HepG2 (cell line): ENCODE measurements at regions not wholly inside any gene's neighbourhood (a gene's known extent, or its start where the extent isn't known, plus 50 kb on each side); places are given as distances from the start of the nearest gene placed in this dataset.

Experiments used
- AGO1 ChIP-seq: fragments of 200-400 bp; formaldehyde crosslinking; IDR thresholded peaks from 2 replicates; pipeline ENCODE4 v1.6.1; 2017; ENCODE audit warnings: mild to moderate bottlenecking, low read depth, low read length, moderate library complexity; ENCODE audit not compliant: poor library complexity, severe bottlenecking
- CBX5 ChIP-seq: sonication (generic); formaldehyde crosslinking; IDR thresholded peaks from 2 replicates; pipeline ENCODE4 v1.4.0; 2020; ENCODE audit warnings: missing genetic modification reagents, borderline replicate concordance
- CHD2 ChIP-seq: IDR thresholded peaks from 2 replicates; pipeline ENCODE4 v1.6.1; 2011; ENCODE audit warnings: low read depth, low read length, improper control_type of control experiment
- HBP1 ChIP-seq: IDR thresholded peaks from 2 replicates; pipeline ENCODE4 v1.6.1; 2016; ENCODE audit warnings: low read depth, control low read depth
- MIER3 ChIP-seq: IDR thresholded peaks from 2 replicates; pipeline ENCODE4 v1.6.1; 2016; ENCODE audit warnings: missing compliant biosample characterization, borderline replicate concordance
- PPARG ChIP-seq: conservative IDR thresholded peaks from 2 replicates; pipeline ENCODE4 v1.6.1; 2016; ENCODE audit warnings: missing biosample characterization, missing genetic modification reagents
- SAP130 ChIP-seq: IDR thresholded peaks from 2 replicates; pipeline ENCODE4 v1.6.1; 2016; ENCODE audit warnings: low read depth
- ZHX2 ChIP-seq, 2 experiments: sonication (generic) in 1 of 2; formaldehyde crosslinking in 1 of 2; IDR thresholded peaks; 2 replicates each; pipeline versions ENCODE4 v1.6.1 to v1.9.0; 2014 to 2022; ENCODE audit warnings: antibody characterized with exemption in 1 of 2, borderline replicate concordance in 1 of 2, inconsistent platforms in 1 of 2, low read depth in 1 of 2, missing genetic modification reagents in 1 of 2
- ZNF3 ChIP-seq: IDR thresholded peaks from 2 replicates; pipeline ENCODE4 v1.7.0; 2017; ENCODE audit warnings: inconsistent platforms
- ZNF30 ChIP-seq: sonication (generic); formaldehyde crosslinking; IDR thresholded peaks from 2 replicates; pipeline ENCODE4 v1.5.0; 2020; ENCODE audit warnings: mild to moderate bottlenecking, missing genetic modification reagents
- ZNF318 ChIP-seq: sonication (generic); formaldehyde crosslinking; IDR thresholded peaks from 2 replicates; pipeline ENCODE4 v1.4.0; 2020; ENCODE audit warnings: mild to moderate bottlenecking, missing genetic modification reagents
- ZNF597 ChIP-seq: sonication (generic); formaldehyde crosslinking; IDR thresholded peaks from 2 replicates; pipeline ENCODE4 v1.5.0; 2020; ENCODE audit warnings: missing genetic modification reagents

- peak; percentile 86 for TF ChIP-seq ZHX2 (IDR thresholded peaks at IDR 0.05; ENCODE audit: low read depth)
- no peak for TF ChIP-seq ZHX2 (CRISPR knock-in tag; IDR thresholded peaks at IDR 0.05; ENCODE audit: borderline replicate concordance)
- TF ChIP-seq HBP1 (CRISPR knock-in tag): peak; percentile 31; the same call in 1 of the 2 replicates
- TF ChIP-seq MIER3 (CRISPR knock-in tag): peak; percentile 77
- peak; percentile 97; the same call in 1 of the 2 replicates for TF ChIP-seq CBX5 (CRISPR knock-in tag)
- peak; percentile 59; the same call in 1 of the 2 replicates for TF ChIP-seq ZNF3
- TF ChIP-seq SAP130 (CRISPR knock-in tag): peak; percentile 81
- 0 out of 2 replicates have a peak, but pooled peaks have one; percentile 8 for TF ChIP-seq CHD2
- TF ChIP-seq ZNF597 (CRISPR knock-in tag): no peak
- TF ChIP-seq ZNF318 (CRISPR knock-in tag): no peak
- no peak for TF ChIP-seq ZNF30 (CRISPR knock-in tag)
- 0 out of 2 replicates have a peak, but pooled peaks have one; percentile 37 for TF ChIP-seq PPARG (CRISPR knock-in tag)
- TF ChIP-seq AGO1: no peak
These were observed 66.3 kb upstream of the CD93 start (continued) for GRCh38 chr20:23152308-23152892.
